SU-DHL-6 (cell line): ENCODE measurements at regions not wholly inside any gene's neighbourhood (a gene's known extent, or its start where the extent isn't known, plus 50 kb on each side); places are given as distances from the start of the nearest gene placed in this dataset.

Experiments
- H2AFZ ChIP-seq: fragments of 200-600 bp; sonication (generic); 2 replicates; pipeline ENCODE4 v1.6.1; 2014; ENCODE audit warnings: low read depth, mild to moderate bottlenecking, moderate library complexity, mixed read lengths, antibody characterized with exemption, low read length; ENCODE audit not compliant: severe bottlenecking
- H3F3A ChIP-seq: fragments of 200-600 bp; shearing (Covaris generic); 2 replicates; pipeline ENCODE4 v1.6.0; 2016; ENCODE audit warnings: antibody characterized with exemption, mild to moderate bottlenecking; ENCODE audit not compliant: insufficient read depth
- H3K27ac ChIP-seq: fragments of 200-600 bp; sonication (generic); 2 replicates; pipeline ENCODE4 v1.5.1; 2016; ENCODE audit warnings: low read depth, mild to moderate bottlenecking, low read length, moderate library complexity, mixed read lengths
- H3K27me3 ChIP-seq: fragments of 200-600 bp; sonication (generic), shearing (Covaris generic); 2 replicates; pipeline ENCODE4 v1.6.0; 2014; ENCODE audit warnings: mild to moderate bottlenecking, low read length
- H3K36me3 ChIP-seq: fragments of 200-600 bp; sonication (generic); 2 replicates; pipeline ENCODE4 v1.6.1; 2014; ENCODE audit warnings: mild to moderate bottlenecking, low read length, mixed read lengths
- H3K4me2 ChIP-seq: fragments of 300-600, 200-600 bp; shearing (Covaris generic), sonication (generic); 2 replicates; pipeline ENCODE4 v1.6.0; 2014; ENCODE audit warnings: low read length, low read depth, mild to moderate bottlenecking; ENCODE audit not compliant: poor library complexity, severe bottlenecking
- H3K4me3 ChIP-seq: fragments of 200-600 bp; sonication (generic); 2 replicates; pipeline ENCODE4 v1.5.1; 2014; ENCODE audit warnings: antibody characterized with exemption, low read length, mild to moderate bottlenecking, mixed read lengths; ENCODE audit not compliant: insufficient read depth, poor library complexity, severe bottlenecking
- H3K79me2 ChIP-seq: fragments of 200-600 bp; sonication (generic); 2 replicates; pipeline ENCODE4 v1.6.1; 2014; ENCODE audit warnings: mild to moderate bottlenecking, low read length, moderate library complexity; ENCODE audit not compliant: insufficient read depth
- H3K9ac ChIP-seq: fragments of 200-600 bp; sonication (generic); 2 replicates; pipeline ENCODE4 v1.7.0; 2014; ENCODE audit warnings: mild to moderate bottlenecking, low read length
- H3K9me2 ChIP-seq: fragments of 200-600 bp; sonication (generic); replicated peaks from 2 replicates; pipeline ENCODE4 v1.6.1; 2014; ENCODE audit warnings: low read length; ENCODE audit not compliant: insufficient read depth
- H3K9me3 ChIP-seq: fragments of 200-600 bp; sonication (generic); 2 replicates; pipeline ENCODE4 v1.6.1; 2014; ENCODE audit warnings: low read length, mixed read lengths; ENCODE audit not compliant: insufficient read depth
- H4K20me1 ChIP-seq: fragments of 200-600 bp; sonication (generic); 2 replicates; pipeline ENCODE4 v1.6.1; 2014; ENCODE audit warnings: low read depth, mild to moderate bottlenecking, antibody characterized with exemption, low read length, moderate library complexity, mixed read lengths
- CTCF ChIP-seq: fragments of 200-600 bp; sonication (generic); IDR thresholded peaks from one replicate; pipeline ENCODE4 v1.5.1; 2017; ENCODE audit warnings: antibody characterized with exemption, mild to moderate bottlenecking, low read length, moderate library complexity; ENCODE audit not compliant: insufficient read depth, poor library complexity, severe bottlenecking
- EZH2phosphoT487 ChIP-seq: fragments of 200-600 bp; sonication (generic), shearing (Covaris generic); conservative IDR thresholded peaks from 2 replicates; pipeline ENCODE4 v1.6.1; 2018; ENCODE audit warnings: mild to moderate bottlenecking, antibody characterized with exemption, low read length, moderate library complexity, mixed read lengths

- H2AFZ ChIP-seq: no peak overlapping the region
- no peaks in the 10 kb centered on the region for H4K20me1 ChIP-seq
- H3K27me3 ChIP-seq: no peaks in the 10 kb centered on the region
- H3K36me3 ChIP-seq: no peaks in the 10 kb centered on the region
- no peak overlapping the region for H3K9ac ChIP-seq
- no peak overlapping the region for H3K27ac ChIP-seq
- no peak overlapping the region for H3K4me2 ChIP-seq
- TF ChIP-seq CTCF (no peak), EZH2phosphoT487 (no peak)
- no peak overlapping the region for H3K4me3 ChIP-seq
- H3K79me2 ChIP-seq: no peaks in the 10 kb centered on the region
- no peaks in the 10 kb centered on the region for H3F3A ChIP-seq
- H3K9me3 ChIP-seq: no peaks in the 10 kb centered on the region
- H3K9me2 ChIP-seq: no peaks in the 10 kb centered on the region
These were observed 163.1 kb downstream of the SEC61B start for GRCh38 chr9:99385215-99385614.

GRCh38 chr9:99385814-99386279 lies 163.8 kb downstream of the SEC61B start:
- Histone ChIP-seq H3K36me3 (no peaks in the 10 kb centered on the region), H3K4me2 (no peak overlapping the region), H3K4me3 (no peak overlapping the region), H3K9me3 (no peaks in the 10 kb centered on the region), H3K9ac (no peak overlapping the region), H3K27me3 (no peaks in the 10 kb centered on the region), H2AFZ (no peak overlapping the region), H3F3A (no peaks in the 10 kb centered on the region), H4K20me1 (no peaks in the 10 kb centered on the region), H3K9me2 (no peaks in the 10 kb centered on the region), H3K79me2 (no peaks in the 10 kb centered on the region), H3K27ac (no peak overlapping the region)
- TF ChIP-seq CTCF (no peak), EZH2phosphoT487 (no peak)

GRCh38 chr9:99387431-99387830 lies 165.3 kb downstream of the SEC61B start:
- Histone ChIP-seq H3K4me3 (no peak overlapping the region), H3K36me3 (no peaks in the 10 kb centered on the region), H3K27ac (no peak overlapping the region), H3K9ac (no peak overlapping the region), H2AFZ (no peak overlapping the region), H3K9me3 (no peaks in the 10 kb centered on the region), H3K79me2 (no peaks in the 10 kb centered on the region), H4K20me1 (no peaks in the 10 kb centered on the region), H3K4me2 (no peak overlapping the region), H3K9me2 (no peaks in the 10 kb centered on the region), H3F3A (no peaks in the 10 kb centered on the region), H3K27me3 (no peaks in the 10 kb centered on the region)
- no peak for TF ChIP-seq EZH2phosphoT487
- TF ChIP-seq CTCF: no peak
